Fibroblast of lung (primary cell): ENCODE measurements at regions not wholly inside any gene's neighbourhood (a gene's known extent, or its start where the extent isn't known, plus 50 kb on each side); places are given as distances from the start of the nearest gene placed in this dataset.

Source experiments
- DNase-seq, 2 donors: peaks; one replicate each; pipeline versions ENCODE4 v3.0.0 to v3.0.0-alpha.2; 2010; ENCODE audit warnings: low read depth in 2 of 2
- H2AFZ ChIP-seq: 2 replicates; pipeline ENCODE4 v1.5.1; 2012; ENCODE audit warnings: low read length, control low read depth, inconsistent platforms
- H3K27ac ChIP-seq: 2 replicates; pipeline ENCODE4 v1.5.1; 2011; ENCODE audit warnings: low read length, control low read depth; ENCODE audit not compliant: insufficient read depth
- H3K27me3 ChIP-seq: 2 replicates; pipeline ENCODE4 v1.5.1; 2011; ENCODE audit warnings: mild to moderate bottlenecking, low read length; ENCODE audit not compliant: control insufficient read depth, insufficient read depth
- H3K36me3 ChIP-seq: 2 replicates; pipeline ENCODE4 v1.5.1; 2011; ENCODE audit warnings: low read length; ENCODE audit not compliant: control insufficient read depth, insufficient read depth
- H3K4me1 ChIP-seq: 2 replicates; pipeline ENCODE4 v1.5.1; 2011; ENCODE audit warnings: low read length; ENCODE audit not compliant: control insufficient read depth, insufficient read depth; ENCODE audit errors: extremely low read depth
- H3K4me2 ChIP-seq: 2 replicates; pipeline ENCODE4 v1.5.1; 2011; ENCODE audit warnings: low read length, control low read depth; ENCODE audit not compliant: insufficient read depth; ENCODE audit errors: extremely low read depth
- H3K4me3 ChIP-seq, 4 experiments: fragments of 200-600 bp in 1 of 4; sonication (generic) in 1 of 4; replicated peaks in 1 of 4; 2 replicates each; pipeline ENCODE4 v1.5.1; 2011 to 2016; ENCODE audit warnings: low read length in 4 of 4, low read depth in 3 of 4, mild to moderate bottlenecking in 3 of 4, control low read depth in 2 of 4, inconsistent platforms in 1 of 4, mixed read lengths in 1 of 4; ENCODE audit not compliant: insufficient read depth in 1 of 4; ENCODE audit errors: control extremely low read depth in 1 of 4
- H3K79me2 ChIP-seq: 2 replicates; pipeline ENCODE4 v1.5.1; 2012; ENCODE audit warnings: mild to moderate bottlenecking, low read length, inconsistent platforms; ENCODE audit not compliant: control insufficient read depth, insufficient read depth
- H3K9ac ChIP-seq: 2 replicates; pipeline ENCODE4 v1.5.1; 2011; ENCODE audit warnings: mild to moderate bottlenecking, low read length, control low read depth; ENCODE audit not compliant: insufficient read depth
- H3K9me3 ChIP-seq: 2 replicates; pipeline ENCODE4 v1.5.1; 2012; ENCODE audit warnings: low read depth, low read length; ENCODE audit not compliant: control insufficient read depth, insufficient read depth
- H4K20me1 ChIP-seq: 2 replicates; pipeline ENCODE4 v1.5.1; 2011; ENCODE audit warnings: low read length; ENCODE audit not compliant: control insufficient read depth, insufficient read depth; ENCODE audit errors: extremely low read depth
- EZH2 ChIP-seq: IDR thresholded peaks from 2 replicates; pipeline ENCODE4 v1.5.1; 2012; ENCODE audit warnings: low read length, control low read depth, mild to moderate bottlenecking; ENCODE audit errors: missing control alignments
- TF ChIP-seq, protein P1 (sequence below), 2 donors: IDR thresholded peaks in 1 of 2; conservative IDR thresholded peaks in 1 of 2; 1 replicate in 1 of 2; 2 replicates in 1 of 2; pipeline ENCODE4 v1.5.1; 2011 to 2012; ENCODE audit warnings: low read length in 2 of 2, control low read depth in 1 of 2, inconsistent platforms in 1 of 2, low read depth in 1 of 2, mild to moderate bottlenecking in 1 of 2

DNA sequence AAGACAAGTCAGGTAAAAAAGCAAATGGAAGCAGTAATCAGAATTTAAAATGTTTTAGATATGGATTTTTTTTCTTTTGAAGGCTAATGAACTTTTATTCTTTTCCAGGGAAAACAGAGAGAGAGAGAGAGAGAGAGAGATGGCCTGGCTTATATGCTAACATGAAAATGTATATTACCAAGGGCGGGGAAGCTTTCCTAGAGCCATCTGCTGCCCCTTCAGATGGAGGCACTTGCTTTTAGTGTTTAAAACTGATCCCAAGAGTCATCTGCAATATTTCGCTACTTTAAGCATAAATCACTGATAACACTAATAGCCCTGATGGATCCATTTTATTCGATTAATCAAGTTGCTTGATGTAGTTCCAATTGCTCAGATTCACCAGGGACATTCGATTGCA lies 186.1 kb upstream of the ADAMTS16 start:
- Histone ChIP-seq H3K79me2 (no peaks in the 10 kb centered on the region), H4K20me1 (no peaks in the 10 kb centered on the region), H3K4me2 (no peak overlapping the region), H3K27ac (no peak overlapping the region), H3K4me3 (no peak overlapping the region), H3K36me3 (no peaks in the 10 kb centered on the region), H2AFZ (no peak overlapping the region), H3K4me1 (no peaks in the 10 kb centered on the region), H3K9me3 (no peaks in the 10 kb centered on the region), H3K27me3 (no peaks in the 10 kb centered on the region), H3K9ac (no peak overlapping the region)
- TF ChIP-seq EZH2 = no peak
- TF ChIP-seq, protein P1, sequence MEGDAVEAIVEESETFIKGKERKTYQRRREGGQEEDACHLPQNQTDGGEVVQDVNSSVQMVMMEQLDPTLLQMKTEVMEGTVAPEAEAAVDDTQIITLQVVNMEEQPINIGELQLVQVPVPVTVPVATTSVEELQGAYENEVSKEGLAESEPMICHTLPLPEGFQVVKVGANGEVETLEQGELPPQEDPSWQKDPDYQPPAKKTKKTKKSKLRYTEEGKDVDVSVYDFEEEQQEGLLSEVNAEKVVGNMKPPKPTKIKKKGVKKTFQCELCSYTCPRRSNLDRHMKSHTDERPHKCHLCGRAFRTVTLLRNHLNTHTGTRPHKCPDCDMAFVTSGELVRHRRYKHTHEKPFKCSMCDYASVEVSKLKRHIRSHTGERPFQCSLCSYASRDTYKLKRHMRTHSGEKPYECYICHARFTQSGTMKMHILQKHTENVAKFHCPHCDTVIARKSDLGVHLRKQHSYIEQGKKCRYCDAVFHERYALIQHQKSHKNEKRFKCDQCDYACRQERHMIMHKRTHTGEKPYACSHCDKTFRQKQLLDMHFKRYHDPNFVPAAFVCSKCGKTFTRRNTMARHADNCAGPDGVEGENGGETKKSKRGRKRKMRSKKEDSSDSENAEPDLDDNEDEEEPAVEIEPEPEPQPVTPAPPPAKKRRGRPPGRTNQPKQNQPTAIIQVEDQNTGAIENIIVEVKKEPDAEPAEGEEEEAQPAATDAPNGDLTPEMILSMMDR (conservative IDR thresholded peaks at IDR 0.05 in 1 of 2, IDR thresholded peaks at IDR 0.05 in 1 of 2; ENCODE audit: low read depth in 1 of 2, low read length in 2 of 2) = no peak
- no peak for DNase-seq

DNA sequence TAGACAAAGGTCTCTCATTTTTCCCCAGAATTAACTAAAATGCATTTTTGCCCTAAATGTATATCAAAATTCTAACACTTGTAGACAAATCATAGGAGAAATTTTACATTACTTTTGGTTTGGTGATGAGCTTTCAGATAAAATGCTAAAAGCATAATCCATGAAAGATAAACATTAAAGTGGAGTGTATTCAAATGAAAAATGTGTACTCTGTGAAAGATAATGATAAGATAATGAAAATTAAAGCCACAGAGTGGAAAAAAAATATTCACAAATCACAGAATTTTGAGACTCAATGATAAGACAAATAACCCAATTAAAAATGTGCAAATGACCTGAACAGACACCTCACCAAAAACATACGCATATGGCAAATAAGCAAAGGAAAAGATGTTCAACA lies 176.9 kb upstream of the ADAMTS16 start:
- no peaks in the 10 kb centered on the region for H3K9me3 ChIP-seq
- no peak overlapping the region for H3K9ac ChIP-seq
- H3K27ac ChIP-seq = no peak overlapping the region
- H4K20me1 ChIP-seq = no peaks in the 10 kb centered on the region
- H3K4me3 ChIP-seq = no peak overlapping the region
- TF ChIP-seq EZH2 = no peak
- TF ChIP-seq, protein P1 (conservative IDR thresholded peaks at IDR 0.05 in 1 of 2, IDR thresholded peaks at IDR 0.05 in 1 of 2; ENCODE audit: low read depth in 1 of 2, low read length in 2 of 2) = no peak
- no peaks in the 10 kb centered on the region for H3K36me3 ChIP-seq
- no peak overlapping the region for H3K4me2 ChIP-seq
- no peaks in the 10 kb centered on the region for H3K27me3 ChIP-seq
- no peak overlapping the region for H2AFZ ChIP-seq
- no peaks in the 10 kb centered on the region for H3K79me2 ChIP-seq
- DNase-seq = no peak
- H3K4me1 ChIP-seq = no peaks in the 10 kb centered on the region

DNA sequence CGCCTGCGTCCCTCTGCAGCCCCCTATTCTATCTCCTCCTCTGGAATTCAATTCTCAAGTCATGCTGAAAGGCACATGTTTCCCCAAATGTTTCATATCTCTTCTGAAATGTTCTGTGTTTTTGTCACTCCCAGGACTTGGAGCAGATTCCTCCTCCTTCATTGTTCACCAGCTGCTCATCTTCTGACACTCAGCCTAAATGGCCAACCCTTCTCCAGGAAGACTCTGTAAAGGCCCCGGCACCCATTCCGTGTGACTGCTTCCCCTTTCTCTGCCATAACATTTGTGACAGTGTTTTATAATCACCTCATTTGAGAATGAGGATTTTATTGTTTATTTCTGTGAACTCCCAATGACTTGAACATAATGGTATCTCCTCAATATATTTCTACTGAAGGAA lies 170.8 kb upstream of the ADAMTS16 start:
- Histone ChIP-seq H4K20me1 (no peaks in the 10 kb centered on the region), H3K9me3 (no peaks in the 10 kb centered on the region), H3K27ac (no peak overlapping the region), H3K27me3 (no peaks in the 10 kb centered on the region), H3K9ac (no peak overlapping the region), H3K4me3 (no peak overlapping the region), H3K79me2 (no peaks in the 10 kb centered on the region), H3K4me2 (no peak overlapping the region), H3K36me3 (no peaks in the 10 kb centered on the region), H3K4me1 (no peaks in the 10 kb centered on the region), H2AFZ (no peak overlapping the region)
- TF ChIP-seq, protein P1 (conservative IDR thresholded peaks at IDR 0.05 in 1 of 2, IDR thresholded peaks at IDR 0.05 in 1 of 2; ENCODE audit: low read depth in 1 of 2, low read length in 2 of 2) = no peak
- TF ChIP-seq EZH2 = no peak
- no peak for DNase-seq
